GM21360 (cell line): ENCODE measurements at regions not wholly inside any gene's neighbourhood (a gene's known extent, or its start where the extent isn't known, plus 50 kb on each side); places are given as distances from the start of the nearest gene placed in this dataset.

ENCODE experiments used
- ATAC-seq: cut with Tn5 transposase; IDR thresholded peaks from one replicate; pipeline ENCODE4 v1.9.1; 2021; ENCODE audit warnings: mild to moderate bottlenecking, moderate library complexity; ENCODE audit not compliant: unreplicated experiment

- no peak for ATAC-seq
Observed at GRCh38 chr14:65243766-65244442, 141.6 kb upstream of the MAX start.

GRCh38 chr14:65249471-65250161, 147.3 kb upstream of the MAX start:
- ATAC-seq = no peak

GRCh38 chr14:65250162-65250495, 147.8 kb upstream of the MAX start:
- ATAC-seq = no peak

GRCh38 chr14:65251213-65251612, 148.9 kb upstream of the MAX start:
- ATAC-seq = no peak

GRCh38 chr14:65252482-65253255, 150.4 kb upstream of the MAX start:
- no peak for ATAC-seq

- no peak for ATAC-seq
Observed at GRCh38 chr14:65255029-65255545, 152.8 kb upstream of the MAX start.

- ATAC-seq = no peak
Observed at GRCh38 chr14:65255583-65256461, 153.5 kb upstream of the MAX start.

- no peak for ATAC-seq
Observed at GRCh38 chr14:65256714-65257113, 154.4 kb upstream of the MAX start.

GRCh38 chr14:65257425-65257824, 155.1 kb upstream of the FUT8 start:
- ATAC-seq = no peak

- no peak for ATAC-seq
Observed at GRCh38 chr14:65258391-65258790, 154.1 kb upstream of the FUT8 start.

- ATAC-seq = no peak
Observed at GRCh38 chr14:65259000-65259399, 153.5 kb upstream of the FUT8 start.

GRCh38 chr14:65260786-65261185, 151.7 kb upstream of the FUT8 start:
- no peak for ATAC-seq

GRCh38 chr14:65261425-65261920, 151.1 kb upstream of the FUT8 start:
- no peak for ATAC-seq

- no peak for ATAC-seq
Observed at GRCh38 chr14:65261946-65262345, 150.6 kb upstream of the FUT8 start.

GRCh38 chr14:65263177-65263788, 149.2 kb upstream of the FUT8 start:
- no peak for ATAC-seq

GRCh38 chr14:65267856-65268255, 144.7 kb upstream of the FUT8 start:
- no peak for ATAC-seq

- no peak for ATAC-seq
Observed at GRCh38 chr14:65268594-65268993, 143.9 kb upstream of the FUT8 start.

- ATAC-seq = no peak
Observed at GRCh38 chr14:65269732-65270131, 142.8 kb upstream of the FUT8 start.

- ATAC-seq = no peak
Observed at GRCh38 chr14:65277027-65277426, 135.5 kb upstream of the FUT8 start.

- no peak for ATAC-seq
Observed at GRCh38 chr14:65277580-65278270, 134.8 kb upstream of the FUT8 start.
